ENCODE measurements at regions not wholly inside any gene's neighbourhood (a gene's known extent, or its start where the extent isn't known, plus 50 kb on each side); places are given as distances from the start of the nearest gene placed in this dataset.

DNA sequence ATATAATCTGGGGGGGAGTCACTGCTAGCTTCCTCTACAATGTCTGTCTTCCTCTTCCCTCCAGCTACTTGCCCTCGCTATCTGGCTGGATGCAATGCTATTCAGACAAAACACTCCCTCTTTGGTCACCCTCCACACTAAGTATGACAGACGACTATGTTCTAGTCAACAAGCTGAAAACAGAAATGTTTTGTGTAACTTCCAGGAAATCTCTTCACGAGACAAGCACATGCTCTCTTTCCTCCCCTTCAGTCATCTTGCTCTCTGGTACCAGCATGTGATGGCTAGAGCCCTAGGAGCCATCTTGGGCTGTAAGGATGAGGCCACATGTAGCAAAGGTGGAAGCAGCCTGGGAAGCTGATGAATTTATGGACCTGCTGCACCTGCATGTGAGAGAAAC lies 151.3 kb downstream of the ARRDC4 start:
- 46 to 69% (median 56%) methylated on average over 3 of the region's 3 CpGs for WGBS, 5 donors
- Histone ChIP-seq H3K27ac (no peak overlapping the region), H3K4me1 (no peaks in the 10 kb centered on the region), H3K4me3 (no peak overlapping the region), H3K27me3 (replicated peaks in 1 of 7) (no peaks in the 10 kb centered on the region), H3K36me3 (no peaks in the 10 kb centered on the region), H3K9me3 (no peaks in the 10 kb centered on the region)
- TF ChIP-seq POLR2A (IDR thresholded peaks at IDR 0.05) (no peak), POLR2AphosphoS5 (IDR thresholded peaks at IDR 0.05) (no peak)
- TF ChIP-seq, protein P1, sequence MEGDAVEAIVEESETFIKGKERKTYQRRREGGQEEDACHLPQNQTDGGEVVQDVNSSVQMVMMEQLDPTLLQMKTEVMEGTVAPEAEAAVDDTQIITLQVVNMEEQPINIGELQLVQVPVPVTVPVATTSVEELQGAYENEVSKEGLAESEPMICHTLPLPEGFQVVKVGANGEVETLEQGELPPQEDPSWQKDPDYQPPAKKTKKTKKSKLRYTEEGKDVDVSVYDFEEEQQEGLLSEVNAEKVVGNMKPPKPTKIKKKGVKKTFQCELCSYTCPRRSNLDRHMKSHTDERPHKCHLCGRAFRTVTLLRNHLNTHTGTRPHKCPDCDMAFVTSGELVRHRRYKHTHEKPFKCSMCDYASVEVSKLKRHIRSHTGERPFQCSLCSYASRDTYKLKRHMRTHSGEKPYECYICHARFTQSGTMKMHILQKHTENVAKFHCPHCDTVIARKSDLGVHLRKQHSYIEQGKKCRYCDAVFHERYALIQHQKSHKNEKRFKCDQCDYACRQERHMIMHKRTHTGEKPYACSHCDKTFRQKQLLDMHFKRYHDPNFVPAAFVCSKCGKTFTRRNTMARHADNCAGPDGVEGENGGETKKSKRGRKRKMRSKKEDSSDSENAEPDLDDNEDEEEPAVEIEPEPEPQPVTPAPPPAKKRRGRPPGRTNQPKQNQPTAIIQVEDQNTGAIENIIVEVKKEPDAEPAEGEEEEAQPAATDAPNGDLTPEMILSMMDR (IDR thresholded peaks at IDR 0.05 in 8 of 11, conservative IDR thresholded peaks at IDR 0.05 in 3 of 11) = no peak
- intact Hi-C loops (cut with DNase I; ENCODE audit: low total_unique reads) = no loop called here
- DNase-seq = no peak

DNA sequence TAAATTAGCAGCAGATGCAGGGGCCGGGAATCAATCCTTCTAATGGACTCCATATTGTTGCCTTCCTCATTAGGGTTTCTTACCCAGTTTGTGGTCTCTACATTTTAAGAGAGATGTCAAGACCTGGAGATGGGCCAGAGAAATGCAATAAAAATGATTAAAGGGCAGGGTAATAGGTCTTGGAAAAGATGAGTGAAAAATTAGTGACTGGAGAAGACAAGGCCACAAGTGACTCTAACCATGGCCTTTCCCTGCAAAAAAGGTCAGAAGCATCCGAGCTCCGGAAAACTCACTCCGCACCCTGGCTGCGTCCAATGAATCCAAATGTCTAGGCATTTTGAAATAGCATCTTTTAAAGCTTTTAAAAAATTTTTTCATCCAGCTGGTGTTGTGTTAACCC lies 152.8 kb downstream of the ARRDC4 start:
- intact Hi-C loops (cut with DNase I; ENCODE audit: low total_unique reads) = no loop called here
- no peak overlapping the region for H3K27ac ChIP-seq
- H3K4me3 ChIP-seq = no peak overlapping the region
- WGBS, 5 donors = 77 to 94% (median 89%) methylated on average over 5 of the region's 5 CpGs
- H3K27me3 ChIP-seq (replicated peaks in 1 of 7) = no peaks in the 10 kb centered on the region
- no peaks in the 10 kb centered on the region for H3K36me3 ChIP-seq
- no peak for DNase-seq
- TF ChIP-seq, protein P1 (IDR thresholded peaks at IDR 0.05 in 8 of 11, conservative IDR thresholded peaks at IDR 0.05 in 3 of 11) = no peak
- TF ChIP-seq POLR2AphosphoS5 (IDR thresholded peaks at IDR 0.05) (no peak), POLR2A (IDR thresholded peaks at IDR 0.05) (no peak)
- no peaks in the 10 kb centered on the region for H3K9me3 ChIP-seq
- no peaks in the 10 kb centered on the region for H3K4me1 ChIP-seq

DNA sequence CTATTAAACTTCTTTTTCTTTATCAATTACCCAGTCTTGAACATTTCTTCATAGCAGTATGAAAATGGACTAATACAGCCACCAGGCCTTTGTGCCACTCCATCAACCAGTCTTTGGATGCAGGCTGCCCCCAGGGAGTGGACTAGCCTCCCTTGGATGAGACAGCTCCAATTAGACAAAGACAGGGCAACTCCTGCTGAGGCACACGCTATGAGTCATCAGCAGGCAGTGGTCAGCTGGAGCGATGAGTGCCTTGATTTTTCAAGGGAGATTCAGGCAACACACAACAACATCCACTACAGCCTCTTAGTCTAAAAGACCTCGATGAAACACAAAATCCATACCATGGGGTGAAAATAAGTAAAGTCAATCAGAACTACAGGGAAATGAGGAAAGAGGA lies 160.1 kb downstream of the ARRDC4 start:
- no peak for DNase-seq
- no peak overlapping the region for H3K27ac ChIP-seq
- intact Hi-C loops (cut with DNase I; ENCODE audit: low total_unique reads) = no loop called here
- no peaks in the 10 kb centered on the region for H3K4me1 ChIP-seq
- no peaks in the 10 kb centered on the region for H3K9me3 ChIP-seq
- no peaks in the 10 kb centered on the region for H3K36me3 ChIP-seq
- no peaks in the 10 kb centered on the region for H3K27me3 ChIP-seq (replicated peaks in 1 of 7)
- H3K4me3 ChIP-seq = no peak overlapping the region
- TF ChIP-seq POLR2A (IDR thresholded peaks at IDR 0.05) (no peak), POLR2AphosphoS5 (IDR thresholded peaks at IDR 0.05) (no peak)
- TF ChIP-seq, protein P1 (IDR thresholded peaks at IDR 0.05 in 8 of 11, conservative IDR thresholded peaks at IDR 0.05 in 3 of 11) = no peak
- WGBS, 5 donors = 83 to 97% (median 87%) methylated on average over 3 of the region's 3 CpGs

DNA sequence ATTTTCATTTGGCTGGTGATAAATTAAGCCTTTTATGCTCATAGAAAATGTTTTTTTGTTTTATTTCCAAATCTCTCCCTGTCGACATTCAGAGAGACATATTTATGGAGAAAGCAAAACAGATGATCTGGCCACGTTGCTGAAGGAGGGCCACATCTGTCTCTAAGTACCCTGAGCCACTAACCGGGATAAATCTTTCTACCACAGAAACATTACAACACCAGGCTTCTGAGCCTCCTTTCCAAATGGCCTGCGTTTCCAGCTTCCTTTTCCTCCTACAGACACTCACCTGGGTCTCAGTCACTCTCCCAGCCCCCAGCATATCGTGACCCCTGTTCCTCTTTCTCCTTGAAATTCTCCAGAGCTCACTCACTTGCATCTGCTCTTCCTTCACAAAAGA lies 161.0 kb downstream of the ARRDC4 start:
- no peaks in the 10 kb centered on the region for H3K9me3 ChIP-seq
- H3K27ac ChIP-seq = no peak overlapping the region
- TF ChIP-seq POLR2A (IDR thresholded peaks at IDR 0.05) (no peak), POLR2AphosphoS5 (IDR thresholded peaks at IDR 0.05) (no peak)
- TF ChIP-seq, protein P1 (IDR thresholded peaks at IDR 0.05 in 8 of 11, conservative IDR thresholded peaks at IDR 0.05 in 3 of 11) = no peak
- H3K36me3 ChIP-seq = no peaks in the 10 kb centered on the region
- no peak overlapping the region for H3K4me3 ChIP-seq
- 47 to 67% (median 59%) methylated on average over 5 of the region's 5 CpGs for WGBS, 5 donors
- intact Hi-C loops (cut with DNase I; ENCODE audit: low total_unique reads) = no loop called here
- H3K4me1 ChIP-seq = no peaks in the 10 kb centered on the region
- H3K27me3 ChIP-seq (replicated peaks in 1 of 7) = no peaks in the 10 kb centered on the region
- DNase-seq = no peak

All from spleen (tissue), 11 donors.